HuH-7 (cell line): ENCODE measurements at regions not wholly inside any gene's neighbourhood (a gene's known extent, or its start where the extent isn't known, plus 50 kb on each side); places are given as distances from the start of the nearest gene placed in this dataset.
"Not testable (repeated sequence)": the region's sequence is repeated elsewhere in the genome, so short reads cannot be mapped to it uniquely, and the experiment has no call there.

Experiments
- DNase-seq: peaks from one replicate; pipeline ENCODE4 v3.0.0; 2011; ENCODE audit warnings: low spot score

GRCh38 chr13:79915114-79915811 lies 425.7 kb downstream of the SPRY2 start:
- DNase-seq, result no peak

GRCh38 chr13:79913141-79913827 lies 427.6 kb downstream of the SPRY2 start:
- DNase-seq, result no peak

GRCh38 chr13:79912403-79912802 lies 428.5 kb downstream of the SPRY2 start:
- no peak for DNase-seq

- no peak for DNase-seq
These were observed 429.9 kb downstream of the SPRY2 start for GRCh38 chr13:79910875-79911540.

GRCh38 chr13:79909644-79910043 lies 428.7 kb downstream of the NDFIP2 start:
- no peak for DNase-seq

- no peak for DNase-seq
These were observed 427.4 kb downstream of the NDFIP2 start for GRCh38 chr13:79908381-79908780.

- no peak for DNase-seq
These were observed 426.6 kb downstream of the NDFIP2 start for GRCh38 chr13:79907527-79907926.

- DNase-seq, result no peak
These were observed 425.4 kb downstream of the NDFIP2 start for GRCh38 chr13:79906345-79906744.

- DNase-seq, result no peak
These were observed 424.1 kb downstream of the NDFIP2 start for GRCh38 chr13:79905018-79905417.

- DNase-seq, result no peak
These were observed 423.6 kb downstream of the NDFIP2 start for GRCh38 chr13:79904581-79904980.

GRCh38 chr13:79901336-79901735 lies 420.4 kb downstream of the NDFIP2 start:
- DNase-seq, result no peak

- no peak for DNase-seq
These were observed 419.4 kb downstream of the NDFIP2 start for GRCh38 chr13:79900356-79900755.

GRCh38 chr13:79898996-79899395 lies 418.0 kb downstream of the NDFIP2 start:
- DNase-seq, result no peak

- DNase-seq, result no peak
These were observed 417.4 kb downstream of the NDFIP2 start for GRCh38 chr13:79898202-79898826.

- no peak for DNase-seq
These were observed 415.9 kb downstream of the NDFIP2 start for GRCh38 chr13:79896851-79897250.

GRCh38 chr13:79895416-79895815 lies 414.5 kb downstream of the NDFIP2 start:
- no peak for DNase-seq

GRCh38 chr13:79887278-79887677 lies 406.3 kb downstream of the NDFIP2 start:
- DNase-seq, result not testable (repeated sequence)

- DNase-seq, result no peak
These were observed 405.6 kb downstream of the NDFIP2 start for GRCh38 chr13:79886601-79887000.

- DNase-seq, result no peak
These were observed 403.9 kb downstream of the NDFIP2 start for GRCh38 chr13:79884890-79885289.

- no peak for DNase-seq
These were observed 402.3 kb downstream of the NDFIP2 start for GRCh38 chr13:79883216-79883615.

GRCh38 chr13:79880818-79881217 lies 399.9 kb downstream of the NDFIP2 start:
- no peak for DNase-seq
